NCI-H1436 (cell line): ENCODE measurements at regions not wholly inside any gene's neighbourhood (a gene's known extent, or its start where the extent isn't known, plus 50 kb on each side); places are given as distances from the start of the nearest gene placed in this dataset.

Experiments
- DNase-seq: peaks from one replicate; lab custom pipeline; 2025; lab: John Stamatoyannopoulos, UW

DNA sequence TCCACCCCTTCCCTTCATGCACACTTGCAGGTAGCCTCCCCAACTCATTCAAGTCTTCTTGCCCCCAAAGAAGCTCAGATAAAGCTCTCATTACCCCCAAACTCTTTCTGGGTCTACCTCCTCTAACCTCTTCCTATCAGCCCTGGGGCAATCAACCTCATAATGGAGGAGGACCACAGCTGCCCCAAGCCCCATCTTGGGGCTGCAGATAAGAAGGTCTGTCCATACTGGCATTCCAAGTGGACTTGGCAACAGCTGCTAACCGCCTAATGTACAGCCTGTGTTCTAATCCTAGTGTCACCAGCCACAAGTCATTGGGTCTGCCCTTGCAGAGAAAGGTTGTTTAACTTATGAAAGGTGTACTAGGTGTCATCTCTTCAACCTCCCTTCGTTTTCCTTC is 107.4 kb upstream of the ADGRF1 start:
- no peak for DNase-seq

- DNase-seq = no peak
Observed at GRCh38 chr6:47149066-47149465, 106.9 kb upstream of the ADGRF1 start.

DNA sequence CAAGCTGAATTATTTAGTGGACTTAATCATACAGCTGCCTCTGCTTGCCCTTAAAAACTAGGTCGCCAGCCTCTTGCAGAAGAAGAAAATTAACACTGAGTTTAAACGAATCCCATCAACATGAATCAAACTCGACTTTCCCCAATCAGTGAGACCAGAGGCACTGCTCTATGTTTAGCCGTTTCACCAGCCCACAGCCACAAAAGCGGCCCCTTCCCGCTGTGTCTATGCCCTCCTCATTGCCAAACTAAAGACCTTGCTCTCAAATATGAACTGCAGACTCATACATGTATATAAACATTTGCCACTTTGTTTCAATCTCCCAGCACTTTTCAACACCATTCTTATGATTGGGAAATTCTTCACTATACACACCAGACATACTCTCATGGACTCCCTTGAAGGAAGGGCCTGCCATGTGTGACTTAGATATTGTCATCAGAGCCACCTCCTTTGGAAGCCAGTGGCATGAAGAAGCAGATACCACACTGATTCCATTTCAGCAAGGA is 105.8 kb upstream of the ADGRF1 start:
- no peak for DNase-seq

GRCh38 chr6:47147175-47147727 is 105.1 kb upstream of the ADGRF1 start:
- DNase-seq = no peak

GRCh38 chr6:47146431-47147174 is 104.5 kb upstream of the ADGRF1 start:
- DNase-seq = no peak

DNA sequence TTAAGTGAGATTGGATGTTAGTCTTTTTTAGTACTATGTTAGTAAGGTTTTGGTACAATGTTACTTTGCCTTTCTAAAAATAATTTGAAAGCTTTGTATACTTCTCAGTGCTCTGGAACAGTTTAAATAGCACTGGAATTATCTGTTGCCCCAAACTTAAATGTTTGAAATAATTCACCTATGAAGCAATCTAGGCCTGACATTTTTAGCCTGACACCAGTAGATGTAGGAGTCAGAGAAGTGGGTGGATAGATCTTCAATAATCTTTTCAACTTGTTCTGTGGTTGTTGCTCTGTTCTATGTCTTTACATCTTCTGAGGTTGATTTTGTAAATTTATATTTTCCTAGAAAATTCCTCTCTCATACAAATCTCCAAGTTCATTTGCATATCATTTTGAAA is 103.1 kb upstream of the ADGRF1 start:
- no peak for DNase-seq

DNA sequence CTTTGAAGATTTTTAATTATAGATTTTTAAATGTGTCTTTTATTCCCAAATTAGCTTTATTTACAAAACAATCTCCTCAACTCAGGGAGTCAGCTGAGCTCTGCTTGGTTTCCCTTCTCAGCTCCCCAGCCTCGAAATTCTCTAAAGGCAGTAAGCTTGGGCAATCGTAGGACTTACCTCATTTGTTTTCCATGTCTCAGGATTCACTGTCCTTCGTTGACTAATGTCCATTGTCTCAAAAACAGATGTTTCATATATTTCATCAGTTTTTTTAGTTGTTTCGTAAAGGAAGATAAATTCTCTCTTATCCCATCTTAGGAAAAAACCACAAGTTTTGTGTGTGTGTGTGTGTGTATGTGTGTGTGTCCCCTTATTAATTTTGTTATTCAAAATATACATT is 102.2 kb upstream of the ADGRF1 start:
- DNase-seq = no peak

- no peak for DNase-seq
Observed at GRCh38 chr6:47141963-47142362, 99.8 kb upstream of the ADGRF1 start.

DNA sequence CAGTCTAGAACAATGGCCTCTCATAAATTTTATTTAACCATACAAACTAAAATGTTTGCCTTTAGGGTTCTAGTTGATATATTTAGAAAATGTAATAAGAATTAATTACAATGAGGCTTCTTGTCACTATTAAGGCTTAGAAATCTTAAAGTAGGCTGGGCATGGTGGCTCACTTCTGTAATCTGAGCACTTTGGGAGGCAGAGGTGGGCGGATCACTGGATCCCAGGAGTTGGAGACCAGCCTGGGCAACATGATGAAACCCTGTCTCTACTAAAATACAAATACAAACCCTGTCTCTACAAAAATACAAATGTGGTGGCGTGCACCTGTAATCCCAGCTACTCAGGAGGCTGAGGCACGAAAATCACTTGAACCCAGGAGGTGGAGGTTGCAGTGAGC is 99.0 kb upstream of the ADGRF1 start:
- no peak for DNase-seq

DNA sequence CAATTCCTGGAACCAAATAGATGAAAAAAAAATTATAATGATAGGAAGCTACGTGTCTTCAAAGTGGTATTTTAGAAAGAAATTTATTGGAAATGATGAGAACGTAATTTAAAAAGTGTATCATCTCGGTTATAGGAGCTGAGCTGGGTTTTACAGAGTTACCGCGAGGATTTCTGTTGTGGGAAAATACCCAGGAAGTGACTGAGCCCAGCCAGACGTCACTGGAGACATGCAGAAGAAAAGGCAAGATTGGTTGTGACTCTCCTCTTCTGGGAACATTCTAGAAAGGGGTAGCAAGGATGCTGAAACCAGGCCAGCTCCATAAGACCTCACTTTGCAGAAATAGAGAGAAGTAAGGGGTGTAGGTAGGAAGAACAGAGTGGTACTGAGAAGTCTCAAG is 95.9 kb upstream of the ADGRF1 start:
- DNase-seq = no peak

DNA sequence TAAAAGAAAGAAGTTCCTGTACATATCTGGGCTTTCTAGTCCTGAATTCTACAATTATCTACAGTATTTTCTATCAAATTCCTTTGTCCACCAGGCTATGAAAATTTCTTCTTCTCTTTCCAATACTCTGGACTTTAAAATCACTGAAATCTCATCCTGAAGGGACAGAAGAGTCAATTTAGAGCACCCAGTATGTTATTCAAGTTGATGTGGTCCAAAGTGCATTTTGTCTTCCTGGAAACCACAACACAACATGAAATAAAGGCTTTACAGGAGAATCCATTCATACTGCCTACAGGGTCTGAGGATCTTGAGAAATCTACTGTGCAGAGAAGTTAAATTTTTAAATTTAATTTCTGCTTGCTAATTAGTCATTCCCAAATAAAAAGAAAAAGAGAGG is 94.9 kb upstream of the ADGRF1 start:
- DNase-seq = no peak

DNA sequence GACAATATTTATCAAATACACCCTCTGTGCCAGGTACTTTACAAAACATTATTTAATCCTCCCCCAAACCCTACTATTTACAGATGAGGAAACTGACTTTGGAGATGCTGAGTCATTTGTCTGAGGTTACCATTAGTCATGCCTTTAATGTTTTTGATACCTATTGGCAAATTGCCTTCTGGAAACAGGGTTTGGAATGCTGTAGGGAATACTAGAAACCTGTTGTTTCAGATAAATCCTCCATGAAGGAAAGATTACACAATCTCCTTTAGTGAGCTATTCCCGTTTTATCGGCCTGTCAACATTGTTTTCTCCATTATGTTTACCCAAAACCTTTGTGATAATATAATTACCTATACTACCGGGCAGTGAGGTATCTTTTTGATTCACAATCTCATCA is 93.6 kb upstream of the ADGRF1 start:
- DNase-seq = no peak

- DNase-seq = peak; percentile 81
Observed at GRCh38 chr6:47134476-47135189, 92.5 kb upstream of the ADGRF1 start.

DNA sequence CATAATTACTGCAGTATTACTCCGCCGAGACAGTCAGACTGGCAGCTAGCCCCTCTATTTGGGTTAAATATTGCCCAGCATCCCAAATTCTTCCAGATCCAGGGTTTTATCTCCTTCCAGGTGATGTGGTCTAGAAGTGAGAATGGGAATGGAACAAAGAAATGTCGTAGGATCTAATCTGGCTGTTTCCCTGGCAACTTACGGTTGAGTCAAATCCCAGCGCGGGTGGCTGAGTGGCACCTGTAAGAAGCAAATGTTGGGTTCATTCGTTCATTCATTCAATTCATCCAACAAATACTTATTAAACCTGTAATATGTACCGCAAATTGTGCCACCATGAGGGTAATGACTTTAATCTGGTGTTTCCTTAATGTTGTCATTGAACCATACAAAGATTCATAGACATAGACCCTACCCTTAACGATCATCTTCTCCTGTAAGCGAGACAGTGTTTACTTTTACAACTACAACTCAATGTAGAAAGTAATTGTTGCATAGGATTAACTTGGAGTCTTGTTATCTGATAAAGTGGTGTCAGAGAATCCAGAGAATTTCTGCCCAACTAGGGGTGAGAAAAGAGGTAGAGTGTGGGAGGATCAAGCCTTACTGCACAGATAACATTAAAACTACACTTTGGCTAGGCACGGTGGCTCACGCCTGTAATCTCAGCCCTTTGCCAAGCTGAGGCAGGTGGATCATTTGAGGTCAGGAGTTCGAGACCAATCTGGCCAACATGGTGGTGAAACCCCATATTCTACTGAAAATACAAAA is 91.3 kb upstream of the ADGRF1 start:
- DNase-seq = no peak

DNA sequence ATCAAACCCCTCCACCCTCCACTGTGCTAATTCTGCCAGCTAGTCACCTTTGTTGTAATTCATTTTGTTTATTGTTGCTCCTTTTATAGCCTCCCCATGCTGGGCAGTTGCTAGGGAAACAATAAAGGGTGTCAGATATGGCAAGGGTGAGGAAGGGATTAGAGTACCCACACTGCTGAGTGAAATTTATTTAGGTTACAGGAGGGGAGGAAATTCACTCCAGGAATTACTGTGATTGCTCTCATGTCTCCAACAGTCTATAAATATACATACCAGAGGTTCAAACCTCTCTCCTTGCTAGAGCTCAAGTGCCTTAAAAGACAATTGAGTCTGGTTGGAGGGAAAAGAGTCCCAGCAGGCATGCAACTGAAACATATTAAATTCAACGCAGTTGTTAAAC is 90.6 kb upstream of the ADGRF1 start:
- no peak for DNase-seq

DNA sequence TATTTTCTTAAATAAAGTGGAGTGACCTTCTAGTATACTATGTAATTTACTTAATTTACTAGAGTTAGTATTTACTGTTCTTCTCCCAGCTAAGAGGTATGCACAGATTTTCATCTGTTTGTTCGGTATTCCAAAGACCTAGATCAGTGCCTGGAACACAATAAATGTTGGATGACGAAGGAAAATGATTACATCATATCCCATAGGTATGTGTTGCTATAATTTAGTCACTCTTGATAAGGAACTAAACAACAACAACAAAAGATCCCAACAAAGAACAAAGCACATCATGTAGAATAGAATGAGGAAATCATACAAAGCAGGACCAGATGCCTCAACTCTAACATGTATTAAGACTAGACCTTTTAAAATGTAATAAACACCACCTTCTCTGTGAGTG is 89.6 kb upstream of the ADGRF1 start:
- no peak for DNase-seq

GRCh38 chr6:47130086-47130485 is 88.0 kb upstream of the ADGRF1 start:
- no peak for DNase-seq

DNA sequence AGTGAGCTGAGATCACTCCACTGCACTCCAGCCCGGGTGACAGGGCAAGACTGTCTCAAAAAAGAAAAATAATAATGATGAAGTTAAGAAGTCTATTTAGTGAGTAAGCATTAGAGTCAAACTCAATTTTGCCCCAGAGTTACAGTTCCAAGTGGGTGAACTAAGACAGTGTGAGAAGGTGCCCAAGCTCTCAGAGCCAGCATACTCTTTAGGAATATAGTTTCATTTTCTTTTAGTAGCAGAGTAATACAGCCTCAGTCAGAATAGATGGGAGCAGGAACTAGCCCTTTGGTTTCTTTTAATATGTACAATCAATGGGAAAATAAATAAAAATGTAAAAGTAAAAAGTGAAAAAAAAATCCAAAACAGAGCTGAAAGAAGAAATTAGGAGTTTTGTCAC is 87.0 kb upstream of the ADGRF1 start:
- no peak for DNase-seq

GRCh38 chr6:47126647-47127391 is 84.7 kb upstream of the ADGRF1 start:
- DNase-seq = no peak

- DNase-seq = no peak
Observed at GRCh38 chr6:47118611-47119010, 76.5 kb upstream of the ADGRF1 start.

- DNase-seq = no peak
Observed at GRCh38 chr6:47117314-47117713, 75.2 kb upstream of the ADGRF1 start.

- DNase-seq = no peak
Observed at GRCh38 chr6:47116606-47117005, 74.5 kb upstream of the ADGRF1 start.
